OCI-LY7 (cell line): ENCODE measurements at regions not wholly inside any gene's neighbourhood (a gene's known extent, or its start where the extent isn't known, plus 50 kb on each side); places are given as distances from the start of the nearest gene placed in this dataset.

ENCODE experiments used
- BruUV-seq: library from RNA; stranded (reverse); fragments of 400-500 nt; replicated peaks from 2 replicates; lab custom pipeline; 2021; lab: Mats Ljungman, UMichigan
- CTCF ChIA-PET: fragments of 300-600 bp; sonication (Branson Sonifier 250); formaldehyde crosslinking; loops from one replicate; lab custom pipeline; 2022; ENCODE audit warnings: antibody characterized with exemption; ENCODE audit not compliant: unreplicated experiment; lab: Charles Lee
- POLR2A ChIA-PET: fragments of 300-600 bp; sonication (Branson Sonifier 250); formaldehyde crosslinking; loops from one replicate; lab custom pipeline; 2022; ENCODE audit warnings: antibody characterized with exemption; lab: Charles Lee
- DNase-seq: peaks from one replicate; pipeline ENCODE4 v3.0.0-alpha.2; 2015; ENCODE audit warnings: low spot score
- H2AFZ ChIP-seq: fragments of 200-600 bp; sonication (generic), shearing (Covaris generic); 2 replicates; pipeline ENCODE4 v1.6.1; 2014; ENCODE audit warnings: mild to moderate bottlenecking, antibody characterized with exemption, low read length, moderate library complexity
- H3K27ac ChIP-seq: fragments of 200-600 bp; sonication (generic); 2 replicates; pipeline ENCODE4 v1.5.1; 2014; ENCODE audit warnings: mixed run types, low read depth, mild to moderate bottlenecking, moderate library complexity, low read length, inconsistent platforms; ENCODE audit not compliant: poor library complexity, severe bottlenecking
- H3K36me3 ChIP-seq: fragments of 200-600 bp; sonication (generic); 2 replicates; pipeline ENCODE4 v1.6.1; 2014; ENCODE audit warnings: mild to moderate bottlenecking, antibody characterized with exemption, low read length, moderate library complexity, mixed read lengths; ENCODE audit not compliant: insufficient read depth
- H3K4me1 ChIP-seq: fragments of 200-600 bp; sonication (generic); 2 replicates; pipeline ENCODE4 v1.5.1; 2014; ENCODE audit warnings: mild to moderate bottlenecking, low read length; ENCODE audit not compliant: insufficient read depth, poor library complexity, severe bottlenecking
- H3K4me2 ChIP-seq: fragments of 200-600 bp; sonication (generic); 2 replicates; pipeline ENCODE4 v1.6.1; 2014; ENCODE audit warnings: mild to moderate bottlenecking, low read length
- H3K4me3 ChIP-seq: fragments of 200-600 bp; sonication (generic); 2 replicates; pipeline ENCODE4 v1.5.1; 2014; ENCODE audit warnings: mild to moderate bottlenecking, low read depth, low read length; ENCODE audit not compliant: poor library complexity, severe bottlenecking
- H3K79me2 ChIP-seq: fragments of 200-600 bp; sonication (generic); 2 replicates; pipeline ENCODE4 v1.6.1; 2016; ENCODE audit warnings: low read depth, mild to moderate bottlenecking, low read length, moderate library complexity, mixed read lengths; ENCODE audit not compliant: insufficient read depth
- H3K9me2 ChIP-seq: fragments of 200-600 bp; sonication (generic); 2 replicates; pipeline ENCODE4 v1.6.1; 2016; ENCODE audit warnings: mild to moderate bottlenecking, low read length, mixed read lengths; ENCODE audit not compliant: insufficient read depth
- H3K9me3 ChIP-seq: fragments of 200-600 bp; sonication (generic); 2 replicates; pipeline ENCODE4 v1.6.1; 2014; ENCODE audit warnings: mild to moderate bottlenecking, mixed run types, low read length, mixed read lengths
- H4K20me1 ChIP-seq: fragments of 200-600 bp; sonication (generic); 2 replicates; pipeline ENCODE4 v1.6.1; 2014; ENCODE audit warnings: mild to moderate bottlenecking, antibody characterized with exemption, low read length, moderate library complexity, mixed read lengths; ENCODE audit not compliant: insufficient read depth
- EZH2phosphoT487 ChIP-seq: fragments of 200-600 bp; sonication (generic); IDR thresholded peaks from 2 replicates; pipeline ENCODE4 v1.6.1; 2018; ENCODE audit warnings: low read depth, borderline replicate concordance, mild to moderate bottlenecking, mixed run types, antibody characterized with exemption, low read length, moderate library complexity, mixed read lengths
- intact Hi-C: fragments of 100-400 bp; cut with micrococcal nuclease; formaldehyde crosslinking; loops from one replicate; pipeline ENCODE4 v1.10.0; 2022; ENCODE audit not compliant: unreplicated experiment
- TF ChIP-seq, protein P1 (sequence below): fragments of 200-600 bp; sonication (generic); conservative IDR thresholded peaks from 2 replicates; pipeline ENCODE4 v1.5.1; 2014; ENCODE audit warnings: mild to moderate bottlenecking, antibody characterized with exemption, low read length, moderate library complexity, mixed read lengths

DNA sequence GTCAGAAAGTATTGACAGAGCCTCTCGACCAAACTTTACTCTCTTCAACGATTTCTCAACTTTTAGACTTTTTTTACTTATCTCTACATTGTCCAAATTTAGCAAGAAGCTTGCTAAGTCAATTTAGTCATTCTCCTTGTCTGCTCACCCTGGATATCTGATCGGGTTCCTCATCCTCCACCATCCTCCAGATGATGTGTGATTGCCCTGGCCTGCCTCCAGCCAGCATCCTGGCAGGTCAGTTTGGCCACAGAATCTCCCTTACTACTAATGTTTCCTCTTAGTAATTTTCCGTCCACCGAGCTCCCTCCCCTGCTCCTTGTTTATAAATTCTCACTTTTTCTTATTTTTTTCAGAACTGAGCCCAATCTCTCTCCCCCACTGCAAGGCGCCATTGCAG, 167.9 kb upstream of the ZFP42 start:
- POLR2A ChIA-PET: interaction anchor here (0.6 kb wide), 2 partner anchors 10 to 765 kb away, joined by 3 to 5 read pairs; no protein-coding TSS in a partner anchor
- BruUV-seq: no TSS peak
- H2AFZ ChIP-seq: no peak overlapping the region

DNA sequence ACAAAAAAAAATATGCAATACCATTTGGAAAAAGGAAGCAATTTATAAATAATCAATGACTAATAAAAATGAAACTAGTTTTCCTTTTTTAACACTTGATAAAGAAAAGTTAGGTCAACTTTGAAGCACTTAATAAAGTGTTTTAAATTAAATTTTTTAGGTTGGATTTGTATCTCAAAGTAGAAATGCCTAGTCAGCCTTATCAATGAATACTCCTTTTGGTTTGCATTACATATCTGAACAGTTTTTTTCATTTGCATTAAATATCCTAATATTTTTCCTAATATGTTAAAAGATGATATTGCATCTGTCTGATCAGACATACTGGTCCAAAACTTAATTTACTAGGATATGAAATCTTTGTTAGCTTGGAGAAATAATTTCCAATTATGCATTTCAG, 155.8 kb upstream of the ZFP42 start:
- no peaks in the 10 kb centered on the region for H3K36me3 ChIP-seq

More for the DNA sequence above, 167.9 kb upstream of the ZFP42 start:
- intact Hi-C loops: no loop called here
- no peaks in the 10 kb centered on the region for H4K20me1 ChIP-seq
- H3K9me3 ChIP-seq: no peaks in the 10 kb centered on the region
- H3K79me2 ChIP-seq: no peaks in the 10 kb centered on the region
- no peak overlapping the region for H3K27ac ChIP-seq
- H3K36me3 ChIP-seq: no peaks in the 10 kb centered on the region
- H3K4me1 ChIP-seq: no peaks in the 10 kb centered on the region
- no peaks in the 10 kb centered on the region for H3K9me2 ChIP-seq
- CTCF ChIA-PET: no interaction called here
- TF ChIP-seq, protein P1, sequence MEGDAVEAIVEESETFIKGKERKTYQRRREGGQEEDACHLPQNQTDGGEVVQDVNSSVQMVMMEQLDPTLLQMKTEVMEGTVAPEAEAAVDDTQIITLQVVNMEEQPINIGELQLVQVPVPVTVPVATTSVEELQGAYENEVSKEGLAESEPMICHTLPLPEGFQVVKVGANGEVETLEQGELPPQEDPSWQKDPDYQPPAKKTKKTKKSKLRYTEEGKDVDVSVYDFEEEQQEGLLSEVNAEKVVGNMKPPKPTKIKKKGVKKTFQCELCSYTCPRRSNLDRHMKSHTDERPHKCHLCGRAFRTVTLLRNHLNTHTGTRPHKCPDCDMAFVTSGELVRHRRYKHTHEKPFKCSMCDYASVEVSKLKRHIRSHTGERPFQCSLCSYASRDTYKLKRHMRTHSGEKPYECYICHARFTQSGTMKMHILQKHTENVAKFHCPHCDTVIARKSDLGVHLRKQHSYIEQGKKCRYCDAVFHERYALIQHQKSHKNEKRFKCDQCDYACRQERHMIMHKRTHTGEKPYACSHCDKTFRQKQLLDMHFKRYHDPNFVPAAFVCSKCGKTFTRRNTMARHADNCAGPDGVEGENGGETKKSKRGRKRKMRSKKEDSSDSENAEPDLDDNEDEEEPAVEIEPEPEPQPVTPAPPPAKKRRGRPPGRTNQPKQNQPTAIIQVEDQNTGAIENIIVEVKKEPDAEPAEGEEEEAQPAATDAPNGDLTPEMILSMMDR: no peak
- TF ChIP-seq EZH2phosphoT487: no peak
- H3K4me3 ChIP-seq: no peak overlapping the region
- H3K4me2 ChIP-seq: no peak overlapping the region
- DNase-seq: no peak

DNA sequence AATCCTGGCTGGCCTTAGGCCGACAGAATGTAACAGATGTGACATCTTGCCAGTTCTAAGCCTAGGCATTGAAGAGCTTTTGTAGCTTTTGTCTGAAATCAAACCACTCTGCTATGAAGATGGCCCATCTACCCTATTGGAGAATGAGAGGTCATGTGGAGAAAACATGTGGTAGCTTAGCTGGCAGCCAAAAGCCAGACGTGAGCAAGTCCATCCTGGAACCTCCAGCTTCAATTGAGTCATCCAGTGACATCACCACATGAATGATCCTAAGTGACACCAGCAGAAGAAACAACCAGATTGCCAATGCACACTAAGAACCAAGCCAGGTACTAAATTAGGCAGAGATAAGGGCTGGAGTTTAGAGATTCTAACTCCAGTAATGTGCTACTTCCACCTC, 154.8 kb upstream of the ZFP42 start:
- no peak for TF ChIP-seq EZH2phosphoT487
- TF ChIP-seq, protein P1: no peak

More for the DNA sequence above, 155.8 kb upstream of the ZFP42 start:
- intact Hi-C loops: no loop called here
- H2AFZ ChIP-seq: no peak overlapping the region
- CTCF ChIA-PET: no interaction called here
- H3K4me2 ChIP-seq: no peak overlapping the region
- H3K79me2 ChIP-seq: no peaks in the 10 kb centered on the region
- H3K9me2 ChIP-seq: no peaks in the 10 kb centered on the region
- H4K20me1 ChIP-seq: no peaks in the 10 kb centered on the region
- no peak overlapping the region for H3K27ac ChIP-seq
- no peak overlapping the region for H3K4me3 ChIP-seq
- H3K4me1 ChIP-seq: no peaks in the 10 kb centered on the region
- no TSS peak for BruUV-seq
- no peak for DNase-seq
- H3K9me3 ChIP-seq: no peaks in the 10 kb centered on the region
- TF ChIP-seq, protein P1: no peak
- TF ChIP-seq EZH2phosphoT487: no peak
- POLR2A ChIA-PET: interaction anchor here (0.7 kb wide), 1 partner anchor 51 kb away, joined by 3 read pairs; no protein-coding TSS in a partner anchor

More for the DNA sequence above, 154.8 kb upstream of the ZFP42 start:
- Histone ChIP-seq H3K36me3 (no peaks in the 10 kb centered on the region), H3K9me3 (no peaks in the 10 kb centered on the region), H3K4me2 (no peak overlapping the region), H3K4me3 (no peak overlapping the region), H3K9me2 (no peaks in the 10 kb centered on the region), H2AFZ (no peak overlapping the region), H4K20me1 (no peaks in the 10 kb centered on the region), H3K79me2 (no peaks in the 10 kb centered on the region), H3K27ac (no peak overlapping the region), H3K4me1 (no peaks in the 10 kb centered on the region)
- POLR2A ChIA-PET: no interaction called here
- intact Hi-C loops: no loop called here
- BruUV-seq: no TSS peak
- DNase-seq: no peak
- CTCF ChIA-PET: no interaction called here
